ENCODE measurements at regions not wholly inside any gene's neighbourhood (a gene's known extent, or its start where the extent isn't known, plus 50 kb on each side); places are given as distances from the start of the nearest gene placed in this dataset. TPM values are rescaled to one million over a fixed set of nuclear protein-coding genes. Genes with fewer than 3 reads are reported as not detected.

GRCh38 chr10:65846949-65847348 is 1078.9 kb upstream of the LRRTM3 start:
- intact Hi-C loops (cut with DNase I) = no loop called here
- no peak overlapping the region for H3K4me3 ChIP-seq
- WGBS, 3 donors = 27 to 37% (median 33%) methylated on average over 4 of the region's 4 CpGs
- no peak for DNase-seq
- no peaks in the 10 kb centered on the region for H3K4me1 ChIP-seq (ENCODE audit: insufficient read depth)
- no peaks in the 10 kb centered on the region for H3K27me3 ChIP-seq
- TF ChIP-seq CTCF (IDR thresholded peaks at IDR 0.05) = no peak
- no peaks in the 10 kb centered on the region for H3K9me3 ChIP-seq
- H3K36me3 ChIP-seq = no peaks in the 10 kb centered on the region
- H3K27ac ChIP-seq = no peak overlapping the region

DNA sequence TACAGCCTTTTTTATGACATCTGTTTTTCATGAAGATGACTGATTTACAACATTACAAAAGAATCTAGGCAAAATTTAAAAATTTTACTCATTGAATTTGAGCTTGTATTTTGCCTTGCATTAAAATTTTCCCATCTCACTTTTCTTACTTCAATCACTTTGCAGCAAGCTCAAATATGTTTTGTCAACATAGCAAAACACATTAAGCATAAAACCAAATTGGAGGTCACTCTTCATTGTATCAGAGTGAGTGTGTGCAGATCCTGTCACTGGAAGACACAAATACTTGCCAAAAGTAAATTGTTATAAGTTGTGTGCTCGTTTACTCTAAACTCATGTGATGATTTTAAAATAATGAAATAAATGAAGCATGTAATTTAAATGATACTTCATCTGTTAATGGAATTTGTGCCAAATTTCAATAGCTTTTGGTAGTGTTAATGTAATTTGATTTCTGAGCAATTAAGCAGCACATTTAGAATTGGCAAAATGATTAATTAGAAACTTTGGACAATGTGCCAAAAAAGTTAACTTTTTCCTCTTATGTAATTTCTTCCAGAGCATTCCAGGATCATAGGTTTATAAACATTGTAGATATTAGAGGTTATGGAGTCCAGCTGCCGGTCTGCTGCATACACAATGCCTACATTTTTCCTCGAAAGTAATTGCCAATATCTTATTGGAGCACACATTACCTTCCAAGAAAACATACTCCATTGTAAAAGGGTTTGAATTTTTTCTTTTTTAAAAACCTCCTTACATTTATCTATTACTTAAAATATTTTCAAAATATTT is 1078.2 kb upstream of the LRRTM3 start:
- no peak overlapping the region for H3K4me3 ChIP-seq
- H3K4me1 ChIP-seq (ENCODE audit: insufficient read depth) = no peaks in the 10 kb centered on the region
- no peak overlapping the region for H3K27ac ChIP-seq
- TF ChIP-seq EP300 (IDR thresholded peaks at IDR 0.05) (no peak), CTCF (IDR thresholded peaks at IDR 0.05) (no peak), POLR2A (IDR thresholded peaks at IDR 0.05) (no peak)
- H3K36me3 ChIP-seq = no peaks in the 10 kb centered on the region
- H3K9me3 ChIP-seq = no peaks in the 10 kb centered on the region
- intact Hi-C loops (cut with DNase I) = no loop called here
- DNase-seq = no peak
- H3K27me3 ChIP-seq = no peaks in the 10 kb centered on the region
- WGBS, 3 donors = 6 to 15% (median 8%) methylated on average over 3 of the region's 3 CpGs

DNA sequence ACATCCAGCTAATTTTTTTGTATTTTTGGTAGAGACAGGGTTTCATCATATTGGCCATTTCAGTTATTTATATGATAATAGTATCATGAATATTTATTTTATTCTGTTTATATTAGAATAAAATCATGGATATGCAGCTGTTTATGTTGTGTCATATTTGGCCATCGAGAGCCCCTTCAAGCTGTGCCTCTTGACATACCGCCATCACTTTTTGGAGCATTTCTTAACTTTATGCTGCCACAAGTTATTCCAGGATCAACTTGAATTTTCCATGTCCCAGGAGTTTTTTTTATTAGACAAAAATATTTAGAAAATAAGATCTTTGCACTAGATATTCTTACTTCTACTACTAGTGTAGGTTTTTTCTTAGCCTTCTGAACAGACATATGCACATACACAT is 1067.0 kb upstream of the LRRTM3 start:
- intact Hi-C loops (cut with DNase I) = no loop called here
- no peak for DNase-seq
- 90 to 99% (median 94%) methylated on average over 2 of the region's 2 CpGs for WGBS, 3 donors
- H3K36me3 ChIP-seq = no peaks in the 10 kb centered on the region
- TF ChIP-seq CTCF (IDR thresholded peaks at IDR 0.05) = no peak
- no peak for TF ChIP-seq POLR2A (IDR thresholded peaks at IDR 0.05)
- TF ChIP-seq EP300 (IDR thresholded peaks at IDR 0.05) = no peak
- H3K27me3 ChIP-seq = no peaks in the 10 kb centered on the region
- no peaks in the 10 kb centered on the region for H3K4me1 ChIP-seq (ENCODE audit: insufficient read depth)
- no peak overlapping the region for H3K27ac ChIP-seq
- no peak overlapping the region for H3K4me3 ChIP-seq
- no peaks in the 10 kb centered on the region for H3K9me3 ChIP-seq

GRCh38 chr10:65861249-65861648 is 1064.6 kb upstream of the LRRTM3 start:
- intact Hi-C loops (cut with DNase I) = no loop called here
- no peaks in the 10 kb centered on the region for H3K9me3 ChIP-seq
- no peaks in the 10 kb centered on the region for H3K36me3 ChIP-seq
- no peak overlapping the region for H3K27ac ChIP-seq
- no peak for TF ChIP-seq EP300 (IDR thresholded peaks at IDR 0.05)
- no peak for TF ChIP-seq POLR2A (IDR thresholded peaks at IDR 0.05)
- TF ChIP-seq CTCF (IDR thresholded peaks at IDR 0.05) = no peak
- H3K4me3 ChIP-seq = no peak overlapping the region
- DNase-seq = no peak
- H3K4me1 ChIP-seq (ENCODE audit: insufficient read depth) = no peaks in the 10 kb centered on the region
- H3K27me3 ChIP-seq = no peaks in the 10 kb centered on the region

Small RNA genes lying in the stretch of these regions (small RNA-seq; reads per million reads assigned to genes)
- gene CYP2C61P = not detected
